ENCODE measurements at regions not wholly inside any gene's neighbourhood (a gene's known extent, or its start where the extent isn't known, plus 50 kb on each side); places are given as distances from the start of the nearest gene placed in this dataset.
"Not testable (repeated sequence)": the region's sequence is repeated elsewhere in the genome, so short reads cannot be mapped to it uniquely, and the experiment has no call there.

DNA sequence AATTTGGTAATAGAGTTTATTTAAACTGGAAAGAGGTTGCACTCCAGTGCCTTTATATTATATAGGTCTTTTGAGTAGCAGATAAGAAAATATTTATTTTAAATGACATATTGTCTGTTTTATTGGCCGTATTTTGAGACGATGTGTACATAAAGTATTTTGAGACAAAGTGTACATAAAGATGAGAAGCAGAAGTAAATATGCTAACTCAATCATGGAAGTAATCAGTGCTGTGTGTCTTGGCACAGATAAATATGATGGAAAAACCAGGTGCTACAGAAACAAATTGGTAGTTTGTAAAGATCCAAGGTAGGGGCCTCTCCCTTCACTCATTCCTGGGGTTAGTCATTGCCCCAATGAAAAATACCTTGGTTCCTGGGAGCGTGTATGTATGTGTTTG is 382.9 kb downstream of the DSEL start:
- DNase-seq, result no peak

DNA sequence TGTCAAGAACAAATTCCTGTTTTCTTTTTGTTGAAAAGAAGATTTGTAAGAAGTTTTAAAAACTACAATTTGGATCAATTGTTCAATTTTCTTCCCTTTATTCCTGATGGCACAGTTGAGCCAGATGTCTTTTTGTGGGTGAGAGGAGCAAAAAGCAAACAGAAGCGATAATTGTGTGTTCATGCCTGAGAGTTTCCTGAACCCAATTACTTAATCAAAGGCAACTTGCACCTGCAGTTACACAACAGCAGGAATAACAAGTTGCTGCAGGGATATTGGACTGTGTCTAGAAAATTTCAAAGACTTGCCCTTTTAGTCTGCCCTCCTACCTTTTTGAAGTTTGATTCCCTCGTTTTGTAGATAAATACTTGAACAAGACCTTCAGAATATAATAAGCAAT is 383.6 kb downstream of the DSEL start:
- no peak for DNase-seq

DNA sequence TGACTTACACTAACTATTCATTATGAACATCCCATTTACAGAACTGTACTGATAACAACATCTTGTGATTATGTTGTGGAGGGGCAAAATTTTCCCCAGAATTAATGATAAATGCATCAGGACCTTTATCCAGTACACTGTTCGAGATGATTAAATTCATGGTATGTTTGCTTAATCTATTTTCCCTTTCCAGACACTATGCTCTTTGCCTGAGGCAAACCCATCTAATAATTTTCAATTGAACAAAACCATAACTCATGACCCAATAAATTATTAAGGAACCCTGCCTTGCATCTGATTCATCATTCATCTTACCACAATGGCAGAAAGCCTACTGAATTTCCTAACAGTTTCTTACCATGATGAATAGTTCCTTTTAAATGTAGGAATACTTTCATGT is 385.0 kb downstream of the DSEL start:
- no peak for DNase-seq

DNA sequence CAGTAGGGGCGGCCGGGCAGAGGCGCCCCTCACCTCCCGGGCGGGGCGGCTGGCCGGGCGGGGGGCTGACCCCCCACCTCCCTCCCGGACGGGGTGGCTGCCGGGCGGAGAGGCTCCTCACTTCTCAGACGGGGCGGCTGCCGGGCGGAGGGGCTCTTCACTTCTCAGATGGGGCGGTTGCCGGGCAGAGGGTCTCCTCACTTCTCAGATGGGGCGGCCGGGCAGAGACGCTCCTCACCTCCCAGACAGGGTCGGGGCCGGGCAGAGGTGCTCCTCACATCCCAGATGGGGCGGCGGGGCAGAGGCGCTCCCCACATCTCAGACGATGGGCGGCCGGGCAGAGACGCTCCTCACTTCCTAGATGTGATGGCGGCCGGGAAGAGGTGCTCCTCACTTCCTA is 389.8 kb downstream of the DSEL start:
- not testable (repeated sequence) for DNase-seq

DNA sequence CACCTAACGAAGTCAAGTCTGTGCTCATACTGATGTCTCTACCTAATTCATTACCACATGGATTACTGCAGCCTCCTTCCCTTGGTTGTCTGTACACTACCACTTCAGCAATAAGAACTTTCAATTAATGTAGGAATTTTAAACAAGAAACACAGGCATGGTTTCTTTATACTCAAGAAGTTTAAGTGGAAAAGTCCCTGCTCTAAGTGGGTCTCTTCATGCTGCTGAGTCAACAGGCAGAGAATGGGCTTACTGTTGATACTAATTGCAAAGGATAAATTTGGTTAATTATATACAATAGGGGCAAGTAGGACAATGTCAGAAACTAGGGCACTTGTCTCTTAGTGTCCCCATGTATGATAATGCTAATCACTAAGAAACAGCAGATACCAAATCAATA is 392.6 kb downstream of the DSEL start:
- DNase-seq, result no peak

DNA sequence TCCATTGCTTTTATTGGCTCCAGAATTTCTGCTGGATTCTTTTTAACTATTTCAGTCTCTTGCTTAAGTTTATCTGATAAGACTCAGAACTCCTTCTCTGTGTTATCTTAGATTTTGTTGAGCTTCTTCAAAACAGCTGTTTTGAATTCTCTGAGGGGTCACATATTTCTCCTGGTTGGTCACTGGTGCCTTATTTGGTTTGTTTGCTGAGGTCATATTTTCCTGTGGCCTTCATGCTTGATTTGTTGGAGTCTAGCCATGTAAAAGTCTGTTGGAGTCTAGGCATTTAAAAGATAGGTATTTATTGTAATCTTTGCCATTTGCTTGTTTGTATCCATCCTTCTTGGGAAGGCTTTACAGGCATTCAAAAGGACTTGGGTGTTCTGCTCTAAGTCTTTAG is 398.7 kb downstream of the DSEL start:
- DNase-seq, result no peak

DNA sequence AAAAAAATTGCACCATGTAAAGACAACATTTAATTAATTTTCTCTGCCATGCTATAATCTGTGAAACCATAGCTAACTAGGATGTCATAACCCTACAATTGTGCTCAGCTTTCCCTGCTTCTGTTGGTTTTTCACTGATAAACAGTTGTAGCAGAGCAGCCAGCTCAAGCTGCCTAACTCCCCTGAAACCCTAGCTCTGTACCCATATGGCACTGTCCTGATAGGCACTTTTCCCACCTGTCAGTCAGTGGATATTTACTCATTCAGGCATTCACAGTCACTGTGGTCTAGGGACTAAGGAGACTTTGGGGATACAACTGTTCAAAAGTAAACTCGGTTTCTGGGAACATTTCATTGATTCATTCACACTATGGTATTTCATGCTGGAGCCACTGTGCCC is 407.0 kb downstream of the DSEL start:
- no peak for DNase-seq

DNA sequence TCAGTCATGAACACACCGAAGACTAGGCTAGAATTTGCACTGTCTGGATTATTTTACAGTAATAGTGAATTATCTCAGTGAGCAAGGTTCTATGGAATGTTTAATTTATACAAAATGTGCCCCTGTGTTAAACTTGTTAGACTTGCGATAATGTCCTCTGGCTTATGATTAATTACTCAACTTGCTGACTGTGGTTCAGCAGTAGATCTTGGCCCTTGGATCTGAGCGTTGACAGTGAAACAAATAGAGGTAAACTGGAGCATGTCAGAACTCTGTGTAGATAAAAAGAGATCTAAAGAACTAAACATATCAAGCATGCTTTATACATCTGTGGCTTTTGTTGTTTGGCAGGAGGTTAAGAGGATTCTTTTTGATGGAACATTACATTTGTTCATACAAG is 407.6 kb downstream of the DSEL start:
- DNase-seq, result no peak

DNA sequence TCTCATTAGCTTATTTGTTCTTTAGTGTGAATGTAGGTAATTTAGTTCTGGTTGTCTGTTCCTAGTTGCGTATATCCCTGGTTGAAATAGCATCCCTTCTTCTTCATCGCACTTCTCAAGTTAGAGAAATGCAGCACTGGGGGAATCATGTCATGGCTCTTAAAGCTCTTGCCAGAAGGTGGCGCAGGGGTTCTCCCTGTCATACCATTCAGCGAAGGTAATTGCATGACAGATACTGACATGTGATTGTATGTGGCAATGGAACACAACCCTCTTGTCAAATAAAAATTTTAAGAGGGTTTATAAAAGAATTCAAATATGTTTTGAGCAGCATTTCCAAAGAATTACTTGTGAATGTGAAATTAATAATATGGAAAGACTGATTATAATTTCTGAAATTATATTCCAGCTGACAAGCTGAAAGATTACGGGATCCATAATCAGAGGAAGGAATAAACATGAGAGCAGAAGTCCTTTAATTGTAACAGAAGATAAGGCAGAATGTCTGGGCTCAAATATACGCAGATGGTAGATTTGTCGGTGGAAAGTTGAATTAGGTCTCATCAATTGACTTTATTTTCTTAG is 411.7 kb downstream of the DSEL start:
- DNase-seq, result peak; percentile 8

DNA sequence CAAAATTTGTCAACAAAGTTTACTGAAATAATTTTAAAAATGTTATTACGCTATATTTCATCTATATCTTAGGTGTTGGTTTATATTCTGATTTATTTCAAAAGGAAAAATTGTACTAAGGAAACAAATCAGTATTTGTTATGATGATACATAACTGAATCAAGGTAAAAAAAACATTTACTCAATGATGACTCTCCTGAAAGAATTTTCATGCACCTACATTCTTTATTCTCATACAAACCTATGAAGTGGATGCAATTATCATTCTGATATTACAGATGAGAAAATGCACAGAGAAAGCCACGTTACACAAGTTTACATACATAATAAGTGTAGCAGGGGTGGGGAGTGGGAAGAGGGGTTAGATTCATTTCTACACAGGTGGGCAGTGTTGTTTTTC is 422.4 kb downstream of the DSEL start:
- no peak for DNase-seq

DNA sequence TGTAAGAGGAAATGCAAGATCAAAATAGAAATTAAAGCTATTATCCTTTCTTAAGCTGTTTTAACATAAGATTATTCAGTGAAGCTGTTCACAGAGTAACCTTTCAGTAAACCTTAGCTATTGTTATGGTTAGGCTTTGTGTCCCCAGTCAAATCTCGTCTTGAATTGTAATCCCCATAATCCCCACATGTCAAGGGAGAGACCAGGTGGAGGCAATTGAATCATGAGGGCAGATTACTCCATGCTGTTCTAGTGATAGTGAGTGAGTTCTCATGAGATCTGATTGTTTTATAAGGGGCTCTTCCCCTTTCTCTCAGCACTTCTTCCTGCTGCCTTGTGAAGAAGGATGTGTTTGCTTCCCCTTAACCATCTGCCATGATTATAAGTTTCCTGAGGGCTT is 424.4 kb downstream of the DSEL start:
- DNase-seq, result no peak

DNA sequence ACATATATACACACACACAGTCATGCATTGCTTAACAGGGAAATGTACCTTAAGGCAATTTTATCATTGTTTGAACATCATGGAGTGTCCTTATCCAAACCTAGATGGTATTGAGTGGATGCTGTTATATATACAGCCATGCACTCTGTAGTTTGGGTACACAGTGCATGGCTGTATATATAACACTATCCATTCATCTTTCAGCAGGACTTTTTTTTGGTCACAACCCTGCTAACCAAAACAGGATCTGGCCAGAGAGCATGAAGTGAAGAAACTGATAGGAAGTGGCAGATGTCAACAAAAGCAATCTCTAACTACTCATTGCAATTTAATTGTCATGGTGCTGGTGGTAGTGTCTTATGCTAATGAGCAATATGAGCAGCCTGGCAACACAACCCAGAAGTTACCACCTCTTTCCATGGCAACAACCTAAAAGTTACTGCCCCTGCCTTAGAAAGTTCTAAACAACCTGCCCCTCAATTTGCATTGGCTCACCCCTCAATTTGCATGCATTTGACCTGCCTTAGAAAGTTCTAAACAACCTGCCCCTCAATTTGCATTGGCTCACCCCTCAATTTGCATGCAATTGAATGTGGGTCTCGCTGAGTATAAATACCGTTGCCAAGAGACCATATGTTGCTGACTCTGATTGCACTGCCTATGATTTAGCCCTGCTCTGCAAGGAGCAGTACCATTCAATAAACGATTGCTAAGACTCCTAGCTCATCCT is 434.9 kb downstream of the DSEL start:
- no peak for DNase-seq

DNA sequence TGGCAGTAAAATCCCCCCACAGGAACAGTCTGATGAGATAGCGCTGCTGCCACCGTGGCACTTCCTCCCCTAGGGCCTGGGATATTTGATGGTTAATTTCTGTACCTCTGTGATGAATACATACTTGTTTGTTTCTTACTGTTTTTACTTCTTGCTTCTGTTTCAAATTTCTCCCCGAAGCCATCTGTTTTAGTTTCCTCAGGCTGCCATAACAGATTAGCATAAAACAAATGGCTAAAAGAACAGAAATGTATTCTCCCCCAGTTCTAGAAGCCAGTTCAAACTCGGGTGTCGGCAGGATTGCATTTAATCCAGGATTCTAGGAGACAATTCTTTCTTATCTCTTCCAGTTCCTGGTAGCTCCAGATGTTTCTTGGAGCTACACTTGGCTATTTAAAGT is 435.9 kb downstream of the DSEL start:
- no peak for DNase-seq

DNA sequence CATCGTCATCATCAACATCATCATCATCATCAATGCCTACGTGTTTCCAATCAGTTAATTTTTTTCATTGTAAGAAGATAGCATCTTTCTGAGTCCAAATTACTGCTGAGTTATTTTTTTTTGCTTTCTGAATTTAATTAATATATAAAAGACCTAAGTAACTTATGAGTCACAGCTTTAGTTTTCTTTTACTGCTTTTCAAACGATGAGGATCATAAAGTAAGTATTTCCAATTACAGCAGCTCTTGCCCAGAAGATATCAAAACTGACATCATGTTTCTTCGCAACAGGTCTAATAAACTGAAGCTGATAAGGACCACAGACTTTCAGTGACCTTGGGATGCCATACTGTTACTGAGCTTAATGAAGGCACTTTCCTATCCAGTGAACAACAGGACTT is 442.2 kb downstream of the DSEL start:
- no peak for DNase-seq

DNA sequence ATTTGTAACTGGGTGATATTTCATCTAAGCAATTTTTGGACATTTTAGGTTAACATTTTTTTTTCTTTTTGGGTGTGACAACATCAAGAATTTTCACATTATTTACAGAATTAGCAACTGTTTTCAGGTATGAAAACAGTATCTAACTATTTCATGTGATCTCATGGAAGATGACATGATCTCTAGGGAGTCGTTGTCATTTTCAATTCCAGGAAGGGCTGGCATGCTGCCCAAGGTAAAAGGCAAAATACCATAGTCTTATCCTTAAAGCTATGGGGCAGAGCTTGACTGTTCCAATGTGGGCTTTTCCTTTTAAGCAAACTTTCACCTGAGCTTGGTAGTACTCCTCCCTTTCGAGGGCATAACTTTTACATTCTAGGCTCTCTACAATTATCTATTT is 443.7 kb downstream of the DSEL start:
- DNase-seq, result no peak

DNA sequence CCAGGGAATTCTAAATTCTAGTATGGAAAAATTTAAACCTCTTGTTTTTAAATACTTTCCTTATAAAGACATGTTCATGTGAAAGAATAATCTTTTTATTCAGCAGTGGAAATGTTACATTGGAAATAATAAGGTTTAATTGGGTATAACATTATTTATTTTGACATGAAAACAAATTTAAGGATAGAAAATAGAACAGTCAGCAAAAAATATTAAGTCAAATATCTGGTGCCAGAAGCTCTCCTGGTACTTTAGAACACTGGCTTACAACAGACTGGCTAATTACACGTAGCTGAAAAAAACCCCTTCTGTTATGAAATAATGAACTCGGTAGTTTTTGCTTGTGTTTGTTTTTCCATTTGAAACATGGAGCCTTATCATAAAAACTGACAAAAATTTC is 447.9 kb downstream of the DSEL start:
- DNase-seq, result no peak

DNA sequence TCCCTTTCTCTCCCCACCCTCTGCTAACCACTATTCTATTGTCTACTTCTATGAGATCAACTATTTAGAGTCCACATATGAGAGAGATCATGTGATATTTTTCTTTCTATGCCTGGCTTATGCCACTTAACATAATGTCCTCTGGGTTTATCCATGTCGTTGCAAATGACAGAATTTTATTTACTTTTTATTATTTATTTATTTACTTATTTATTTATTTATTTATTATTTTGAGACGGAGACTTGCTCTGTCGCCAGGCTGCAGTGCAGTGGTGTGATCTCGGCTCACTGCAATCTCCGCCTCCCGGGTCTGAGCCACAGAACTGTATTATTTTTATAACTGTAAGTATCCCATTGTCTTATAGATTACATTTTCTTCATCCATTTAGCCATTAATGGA is 443.4 kb upstream of the CDH19 start:
- DNase-seq, result no peak

DNA sequence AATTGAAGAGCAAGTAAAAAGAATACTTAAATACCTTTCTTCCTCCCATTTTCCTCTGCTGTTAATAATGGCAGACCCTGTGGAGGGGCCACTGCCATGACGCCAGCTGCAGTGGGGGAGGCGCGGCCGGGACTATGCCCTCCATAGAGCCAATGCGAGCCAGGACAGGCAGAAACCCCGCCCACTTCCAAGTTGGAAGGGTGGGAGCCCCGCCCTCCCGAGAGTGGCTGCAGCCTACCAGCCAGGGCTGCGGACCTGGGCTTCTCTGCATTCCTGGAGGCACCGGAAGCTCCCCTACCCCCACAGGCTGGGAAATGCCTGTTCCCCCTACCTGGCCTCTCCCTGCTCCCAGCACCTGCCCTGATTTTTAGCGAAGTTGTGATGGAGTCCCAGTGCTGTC is 439.4 kb upstream of the CDH19 start:
- no peak for DNase-seq

DNA sequence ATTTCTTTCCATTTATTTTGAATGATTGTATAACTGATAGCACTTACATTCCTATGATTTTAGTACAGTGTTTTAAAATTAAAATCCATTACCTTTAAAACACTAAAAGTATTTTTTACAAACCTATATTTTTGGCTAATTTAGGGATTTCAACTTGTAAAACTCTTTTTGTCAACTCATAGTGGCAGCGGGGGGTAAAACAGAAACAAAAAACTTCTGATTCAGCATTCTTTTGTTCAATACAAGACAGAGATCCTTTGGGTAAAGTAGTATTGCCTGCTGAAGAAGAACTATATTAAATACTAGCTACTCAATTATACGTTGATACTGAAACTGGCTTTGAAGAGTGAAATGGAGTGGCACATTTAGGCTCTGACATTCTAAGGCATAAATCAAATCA is 437.4 kb upstream of the CDH19 start:
- no peak for DNase-seq

DNA sequence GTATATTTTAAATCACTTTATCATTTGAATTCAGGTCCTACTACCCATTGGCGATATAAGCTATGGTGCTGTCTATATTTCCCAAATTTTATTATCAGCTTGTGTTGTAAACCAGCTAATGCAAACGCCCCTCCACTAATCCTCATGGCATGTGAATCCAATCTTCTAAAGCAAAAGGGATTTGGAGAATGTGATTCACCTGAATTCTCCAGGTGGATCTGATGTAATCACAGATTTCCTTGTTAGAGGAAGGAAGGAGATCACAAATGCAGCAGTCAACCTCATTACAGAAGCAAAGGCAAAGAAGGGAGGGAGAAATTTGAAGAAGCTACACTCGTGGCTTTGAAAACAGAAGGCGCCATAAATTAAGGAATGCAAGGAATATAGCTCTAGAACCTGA is 431.1 kb upstream of the CDH19 start:
- no peak for DNase-seq

DNA sequence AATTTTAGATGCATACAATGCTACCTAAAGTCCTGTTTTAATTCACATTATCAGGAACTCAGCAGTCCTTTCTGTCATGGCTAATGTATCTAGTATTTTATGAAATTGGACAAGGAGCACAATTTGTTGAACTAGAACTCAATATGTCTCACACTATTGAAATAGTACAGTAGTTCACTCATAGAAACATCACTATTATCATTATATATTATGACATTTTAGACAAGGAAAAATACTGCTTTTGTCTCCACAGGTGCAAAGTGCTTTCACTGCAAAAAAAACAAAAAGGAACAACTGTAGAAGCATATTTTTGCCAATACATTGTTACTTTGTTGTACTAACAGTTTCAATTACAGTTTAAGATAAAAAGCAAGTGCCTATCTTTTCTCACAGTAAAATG is 419.2 kb upstream of the CDH19 start:
- no peak for DNase-seq

DNA sequence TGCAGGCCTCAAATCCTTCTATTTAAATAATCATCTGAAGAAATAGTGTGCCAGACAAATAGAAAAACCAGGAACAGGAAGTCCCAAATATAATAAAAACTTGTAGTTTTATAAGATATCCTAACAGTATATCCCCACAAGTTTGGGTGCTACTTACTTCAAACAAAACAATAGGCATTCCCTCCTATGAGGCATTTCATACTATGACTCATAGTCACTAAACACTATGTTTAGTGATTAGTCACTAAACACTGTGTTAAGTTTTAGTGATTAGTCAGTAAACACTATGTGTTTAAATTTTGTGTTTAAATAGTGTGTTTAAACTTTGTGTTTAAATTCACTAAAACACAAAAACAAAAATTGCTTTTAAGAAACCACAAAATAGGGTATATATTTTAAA is 407.0 kb upstream of the CDH19 start:
- no peak for DNase-seq

DNA sequence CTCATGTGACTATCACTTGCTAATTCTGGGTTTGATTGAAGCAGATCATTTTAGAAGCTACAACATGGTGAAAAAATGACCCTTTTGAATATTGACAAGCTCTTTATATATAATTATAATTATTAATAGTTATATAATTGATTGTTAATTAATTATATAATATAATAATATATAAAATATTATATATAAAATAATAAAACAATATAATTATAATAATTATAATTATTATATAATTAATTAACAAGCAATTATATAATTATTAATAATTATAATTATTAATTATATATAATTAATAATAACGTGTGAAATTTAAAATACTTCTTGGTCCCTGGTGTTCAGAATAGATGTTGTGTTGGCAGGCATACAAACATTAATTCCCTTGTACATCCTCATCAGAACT is 404.1 kb upstream of the CDH19 start:
- DNase-seq, result no peak

DNA sequence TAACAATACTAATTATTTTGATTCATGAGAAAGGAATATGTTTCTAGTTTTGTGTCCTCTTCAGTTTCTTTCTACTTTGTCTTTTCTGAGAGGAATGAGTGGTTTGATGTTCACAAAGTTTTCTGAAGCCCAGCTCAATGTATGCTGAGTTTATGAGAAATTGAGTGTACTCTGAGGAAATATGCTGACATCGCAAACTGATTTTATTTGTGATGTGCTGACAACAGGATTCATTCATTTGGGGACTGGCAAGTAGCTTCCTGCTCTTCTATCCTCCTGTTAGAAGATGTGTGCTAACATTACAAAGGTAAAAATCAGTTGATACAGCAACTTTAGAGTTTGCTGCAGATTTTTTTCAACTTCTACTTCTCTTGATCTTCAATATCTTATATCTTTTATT is 403.2 kb upstream of the CDH19 start:
- DNase-seq, result no peak

DNA sequence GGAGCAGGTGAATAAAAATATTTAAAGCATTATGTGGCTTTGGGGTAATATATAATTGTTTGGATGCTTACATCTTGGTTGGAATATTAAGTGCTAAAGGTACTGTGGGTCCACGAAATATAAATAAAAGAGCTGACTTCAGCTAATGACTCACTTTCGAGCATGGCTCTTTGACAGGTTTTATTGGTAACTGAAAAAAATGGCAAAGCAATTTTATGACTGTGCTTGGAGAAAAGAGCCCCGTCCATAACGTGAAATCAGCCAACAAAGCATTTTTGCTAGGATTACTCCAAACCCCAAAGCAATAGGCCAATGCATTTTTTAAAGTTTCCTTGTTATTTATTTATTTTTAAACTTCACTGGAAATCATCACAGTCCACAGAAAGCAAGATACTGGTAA is 397.2 kb upstream of the CDH19 start:
- no peak for DNase-seq

Data from right kidney (tissue), 1 donor.